ENCODE measurements at regions not wholly inside any gene's neighbourhood (a gene's known extent, or its start where the extent isn't known, plus 50 kb on each side); places are given as distances from the start of the nearest gene placed in this dataset.

GRCh38 chr6:95959261-95959660 is 56.5 kb upstream of the FUT9 start:
- no peaks in the 10 kb centered on the region for H3K79me2 ChIP-seq (replicated peaks; ENCODE audit: insufficient read depth)
- Mint-ChIP-seq H3K27ac (no peak overlapping the region), H3K36me3 (ENCODE audit: low read depth) (no peaks in the 10 kb centered on the region), H3K4me3 (no peak overlapping the region), H3K27me3 (ENCODE audit: insufficient read depth, low read depth, poor library complexity) (no peaks in the 10 kb centered on the region), H3K4me1 (peaks cover 2% of the 10 kb centered on the region; the same call in 1 of the 3 replicates), H3K9me3 (no peaks in the 10 kb centered on the region)
- H3K4me2 ChIP-seq = no peak overlapping the region
- no peak overlapping the region for H2AFZ ChIP-seq
- TF ChIP-seq CTCF (conservative IDR thresholded peaks at IDR 0.05; ENCODE audit: low read depth in 2 of 2) = no peak
- no peak for TF ChIP-seq EZH2phosphoT487 (IDR thresholded peaks at IDR 0.05; ENCODE audit: unreplicated experiment)
- no peak for TF ChIP-seq JUNB (IDR thresholded peaks at IDR 0.05; ENCODE audit: unreplicated experiment)
- no peak for TF ChIP-seq STAT1 (IDR thresholded peaks at IDR 0.05; ENCODE audit: unreplicated experiment)
- H3K27ac ChIP-seq (ENCODE audit: low read depth) = no peak overlapping the region
- H3K27me3 ChIP-seq (ENCODE audit: insufficient read depth) = no peaks in the 10 kb centered on the region
- no peak for DNase-seq (ENCODE audit: low spot score)
- H3F3A ChIP-seq (replicated peaks; ENCODE audit: low read depth) = no peaks in the 10 kb centered on the region
- H4K20me1 ChIP-seq (replicated peaks; ENCODE audit: insufficient read depth) = no peaks in the 10 kb centered on the region
- no peaks in the 10 kb centered on the region for H3K4me1 ChIP-seq (ENCODE audit: insufficient read depth)
- no peaks in the 10 kb centered on the region for H3K36me3 ChIP-seq (ENCODE audit: insufficient read depth)
- no peaks in the 10 kb centered on the region for H3K9me2 ChIP-seq (ENCODE audit: insufficient read depth)
- no peak for ATAC-seq
- no peak overlapping the region for H3K4me3 ChIP-seq
